OCI-LY1 (cell line): ENCODE measurements at regions not wholly inside any gene's neighbourhood (a gene's known extent, or its start where the extent isn't known, plus 50 kb on each side); places are given as distances from the start of the nearest gene placed in this dataset.

Source experiments
- H2AFZ ChIP-seq: fragments of 200-600 bp; sonication (generic), shearing (Covaris generic); 2 replicates; pipeline ENCODE4 v1.6.0; 2014; ENCODE audit warnings: antibody characterized with exemption, mild to moderate bottlenecking, low read length
- H3F3A ChIP-seq: fragments of 200-600 bp; sonication (generic), shearing (Covaris generic); 2 replicates; pipeline ENCODE4 v1.6.0; 2014; ENCODE audit warnings: mild to moderate bottlenecking, antibody characterized with exemption, low read length, moderate library complexity; ENCODE audit not compliant: insufficient read depth
- H3K27ac ChIP-seq: fragments of 200-600 bp; sonication (generic); 2 replicates; pipeline ENCODE4 v1.5.1; 2014; ENCODE audit warnings: low read length, mixed run types, mild to moderate bottlenecking, low read depth; ENCODE audit not compliant: poor library complexity, severe bottlenecking
- H3K27me3 ChIP-seq: fragments of 200-600 bp; sonication (generic); 2 replicates; pipeline ENCODE4 v1.6.0; 2014; ENCODE audit warnings: antibody characterized with exemption, mild to moderate bottlenecking, low read length, moderate library complexity; ENCODE audit not compliant: insufficient read depth
- H3K36me3 ChIP-seq: fragments of 200-600 bp; sonication (generic); 2 replicates; pipeline ENCODE4 v1.6.1; 2014; ENCODE audit warnings: mild to moderate bottlenecking, antibody characterized with exemption, low read length, moderate library complexity, mixed read lengths; ENCODE audit not compliant: insufficient read depth
- H3K4me1 ChIP-seq: fragments of 200-600 bp; sonication (generic); 2 replicates; pipeline ENCODE4 v1.5.1; 2014; ENCODE audit warnings: mild to moderate bottlenecking, low read length, moderate library complexity; ENCODE audit not compliant: insufficient read depth, severe bottlenecking
- H3K4me2 ChIP-seq: fragments of 200-600 bp; sonication (generic), shearing (Covaris generic); 2 replicates; pipeline ENCODE4 v1.6.1; 2014; ENCODE audit warnings: low read length
- H3K4me3 ChIP-seq: fragments of 200-600 bp; sonication (generic); 2 replicates; pipeline ENCODE4 v1.5.1; 2014; ENCODE audit warnings: low read length, low read depth, mild to moderate bottlenecking, mixed read lengths; ENCODE audit not compliant: poor library complexity, severe bottlenecking
- H3K79me2 ChIP-seq: fragments of 200-600 bp; shearing (Covaris generic); 2 replicates; pipeline ENCODE4 v1.6.1; 2016; ENCODE audit warnings: mixed run types, low read length, mixed read lengths; ENCODE audit not compliant: insufficient read depth
- H3K9ac ChIP-seq: fragments of 200-600 bp; sonication (generic), shearing (Covaris generic); 2 replicates; pipeline ENCODE4 v1.6.1; 2014; ENCODE audit warnings: mild to moderate bottlenecking, low read length, mixed read lengths
- H3K9me2 ChIP-seq: fragments of 200-600 bp; sonication (generic), shearing (Covaris generic); 2 replicates; pipeline ENCODE4 v1.6.1; 2014; ENCODE audit warnings: low read depth, mild to moderate bottlenecking, low read length, mixed read lengths
- H3K9me3 ChIP-seq: fragments of 200-600 bp; shearing (Covaris generic); 2 replicates; pipeline ENCODE4 v1.6.1; 2014; ENCODE audit warnings: low read length, mixed read lengths
- H4K20me1 ChIP-seq: fragments of 200-600 bp; sonication (generic), shearing (Covaris generic); 2 replicates; pipeline ENCODE4 v1.6.0; 2016; ENCODE audit warnings: mild to moderate bottlenecking, low read length; ENCODE audit not compliant: insufficient read depth
- EZH2 ChIP-seq: fragments of 200-600 bp; sonication (generic), shearing (Covaris generic); IDR thresholded peaks from 2 replicates; pipeline ENCODE4 v1.8.0; 2017; ENCODE audit warnings: borderline replicate concordance, mixed run types, mild to moderate bottlenecking, antibody characterized with exemption, low read length, moderate library complexity, mixed read lengths
- TF ChIP-seq, protein P1 (sequence below): fragments of 200-600 bp; sonication (generic), shearing (Covaris generic); IDR thresholded peaks from 2 replicates; pipeline ENCODE4 v1.5.1; 2017; ENCODE audit warnings: mild to moderate bottlenecking, antibody characterized with exemption, low read length, moderate library complexity, mixed read lengths

DNA sequence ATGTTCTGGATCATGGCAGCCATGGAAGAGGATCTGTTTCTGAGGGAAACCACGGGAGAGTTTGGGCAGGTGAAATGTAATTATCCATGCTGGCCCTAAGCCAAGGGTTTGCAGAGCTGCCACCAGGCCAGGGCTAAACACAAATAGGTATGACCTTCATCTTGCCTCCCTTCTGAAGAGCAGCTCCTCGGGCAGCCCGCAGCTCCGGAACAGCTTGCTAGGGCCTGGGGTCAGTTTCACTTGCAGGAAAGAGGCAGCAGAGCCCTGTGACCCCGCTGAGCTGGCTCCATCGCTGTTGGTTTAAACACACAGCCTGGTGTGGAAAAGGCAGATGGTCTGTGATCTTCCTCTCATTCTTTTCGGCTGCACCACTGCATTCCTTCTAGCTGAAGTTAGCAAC lies 141.4 kb downstream of the TMEM38B start:
- Histone ChIP-seq H3K4me2 (no peak overlapping the region), H2AFZ (no peak overlapping the region), H3K4me1 (no peaks in the 10 kb centered on the region), H3K9me2 (no peaks in the 10 kb centered on the region), H3K27ac (no peak overlapping the region), H3K4me3 (no peak overlapping the region), H3K9me3 (no peaks in the 10 kb centered on the region), H4K20me1 (no peaks in the 10 kb centered on the region), H3K9ac (no peak overlapping the region), H3K79me2 (no peaks in the 10 kb centered on the region), H3F3A (no peaks in the 10 kb centered on the region), H3K27me3 (no peaks in the 10 kb centered on the region), H3K36me3 (no peaks in the 10 kb centered on the region)
- TF ChIP-seq, protein P1, sequence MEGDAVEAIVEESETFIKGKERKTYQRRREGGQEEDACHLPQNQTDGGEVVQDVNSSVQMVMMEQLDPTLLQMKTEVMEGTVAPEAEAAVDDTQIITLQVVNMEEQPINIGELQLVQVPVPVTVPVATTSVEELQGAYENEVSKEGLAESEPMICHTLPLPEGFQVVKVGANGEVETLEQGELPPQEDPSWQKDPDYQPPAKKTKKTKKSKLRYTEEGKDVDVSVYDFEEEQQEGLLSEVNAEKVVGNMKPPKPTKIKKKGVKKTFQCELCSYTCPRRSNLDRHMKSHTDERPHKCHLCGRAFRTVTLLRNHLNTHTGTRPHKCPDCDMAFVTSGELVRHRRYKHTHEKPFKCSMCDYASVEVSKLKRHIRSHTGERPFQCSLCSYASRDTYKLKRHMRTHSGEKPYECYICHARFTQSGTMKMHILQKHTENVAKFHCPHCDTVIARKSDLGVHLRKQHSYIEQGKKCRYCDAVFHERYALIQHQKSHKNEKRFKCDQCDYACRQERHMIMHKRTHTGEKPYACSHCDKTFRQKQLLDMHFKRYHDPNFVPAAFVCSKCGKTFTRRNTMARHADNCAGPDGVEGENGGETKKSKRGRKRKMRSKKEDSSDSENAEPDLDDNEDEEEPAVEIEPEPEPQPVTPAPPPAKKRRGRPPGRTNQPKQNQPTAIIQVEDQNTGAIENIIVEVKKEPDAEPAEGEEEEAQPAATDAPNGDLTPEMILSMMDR: no peak
- no peak for TF ChIP-seq EZH2

DNA sequence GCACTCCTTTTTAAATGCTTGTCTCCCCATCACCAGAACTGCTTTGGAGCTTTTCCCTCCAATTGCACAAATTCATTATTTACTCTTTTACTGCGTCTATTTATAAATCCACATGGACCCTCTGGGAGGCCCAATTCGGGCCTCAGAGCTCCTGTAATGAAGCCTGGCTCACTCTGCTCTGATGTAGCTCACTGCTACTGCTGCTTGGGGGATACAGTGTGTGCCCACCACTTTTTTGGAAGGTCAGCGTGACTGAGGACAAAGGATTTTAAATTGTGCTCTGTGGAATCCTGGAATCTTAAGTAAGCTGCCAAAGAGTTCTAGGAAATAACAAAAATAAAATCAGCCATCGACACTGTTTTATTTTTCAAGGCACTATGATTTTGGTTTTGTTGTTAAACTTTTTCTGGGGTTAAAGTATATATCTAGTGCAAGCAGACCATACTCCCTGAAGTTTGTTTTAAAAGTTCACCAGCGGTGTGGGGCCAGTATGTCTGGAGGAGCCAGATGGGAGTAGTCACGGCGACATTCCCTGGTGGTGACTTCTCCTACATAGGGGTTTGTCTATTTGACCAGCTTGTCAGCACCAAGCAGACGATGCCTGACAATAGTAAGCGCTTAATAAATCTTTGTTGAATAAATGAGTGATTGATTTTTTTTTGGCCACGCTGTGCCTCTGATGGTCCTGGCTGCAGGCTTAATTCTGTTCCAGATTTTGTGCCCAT lies 142.8 kb downstream of the TMEM38B start:
- H3K9me2 ChIP-seq: no peaks in the 10 kb centered on the region
- H3F3A ChIP-seq: no peaks in the 10 kb centered on the region
- no peaks in the 10 kb centered on the region for H3K79me2 ChIP-seq
- H3K4me3 ChIP-seq: no peak overlapping the region
- H3K9me3 ChIP-seq: no peaks in the 10 kb centered on the region
- H4K20me1 ChIP-seq: no peaks in the 10 kb centered on the region
- H3K4me1 ChIP-seq: no peaks in the 10 kb centered on the region
- no peaks in the 10 kb centered on the region for H3K36me3 ChIP-seq
- TF ChIP-seq, protein P1: no peak
- TF ChIP-seq EZH2: no peak
- no peaks in the 10 kb centered on the region for H3K27me3 ChIP-seq
- no peak overlapping the region for H2AFZ ChIP-seq
- no peak overlapping the region for H3K4me2 ChIP-seq
- H3K27ac ChIP-seq: no peak overlapping the region
- no peak overlapping the region for H3K9ac ChIP-seq

DNA sequence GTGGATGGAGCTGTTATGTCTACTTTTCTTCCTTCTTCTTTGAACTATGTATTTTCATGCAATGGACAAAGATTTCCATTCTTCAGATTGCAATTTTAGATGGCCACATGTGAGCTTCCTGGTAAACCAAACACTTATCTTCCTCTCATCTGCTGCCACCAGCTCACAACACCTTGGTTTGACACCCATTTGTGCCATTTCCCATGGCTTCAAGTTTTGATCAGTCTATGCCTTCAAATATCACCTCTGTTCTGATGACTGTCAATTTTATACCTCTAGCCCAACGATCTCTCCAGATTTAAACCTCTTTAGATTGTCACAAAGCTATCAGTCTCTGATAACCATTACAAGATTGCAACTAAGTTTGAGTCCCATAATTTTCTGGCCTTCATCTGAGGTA lies 147.2 kb downstream of the TMEM38B start:
- Histone ChIP-seq H3K9me2 (no peaks in the 10 kb centered on the region), H3K9me3 (no peaks in the 10 kb centered on the region), H3K79me2 (no peaks in the 10 kb centered on the region), H3K9ac (no peak overlapping the region), H3K4me1 (no peaks in the 10 kb centered on the region), H3K27ac (no peak overlapping the region), H4K20me1 (no peaks in the 10 kb centered on the region), H3K27me3 (no peaks in the 10 kb centered on the region), H3F3A (no peaks in the 10 kb centered on the region), H2AFZ (no peak overlapping the region), H3K4me2 (no peak overlapping the region), H3K4me3 (no peak overlapping the region), H3K36me3 (no peaks in the 10 kb centered on the region)
- TF ChIP-seq, protein P1: no peak
